GM19395 (cell line): ENCODE measurements at regions not wholly inside any gene's neighbourhood (a gene's known extent, or its start where the extent isn't known, plus 50 kb on each side); places are given as distances from the start of the nearest gene placed in this dataset.
"Not testable (repeated sequence)": the region's sequence is repeated elsewhere in the genome, so short reads cannot be mapped to it uniquely, and the experiment has no call there.

Experiments
- ATAC-seq: cut with Tn5 transposase; IDR thresholded peaks from one replicate; pipeline ENCODE4 v1.9.1; 2021; ENCODE audit warnings: mild to moderate bottlenecking, moderate library complexity; ENCODE audit not compliant: unreplicated experiment

DNA sequence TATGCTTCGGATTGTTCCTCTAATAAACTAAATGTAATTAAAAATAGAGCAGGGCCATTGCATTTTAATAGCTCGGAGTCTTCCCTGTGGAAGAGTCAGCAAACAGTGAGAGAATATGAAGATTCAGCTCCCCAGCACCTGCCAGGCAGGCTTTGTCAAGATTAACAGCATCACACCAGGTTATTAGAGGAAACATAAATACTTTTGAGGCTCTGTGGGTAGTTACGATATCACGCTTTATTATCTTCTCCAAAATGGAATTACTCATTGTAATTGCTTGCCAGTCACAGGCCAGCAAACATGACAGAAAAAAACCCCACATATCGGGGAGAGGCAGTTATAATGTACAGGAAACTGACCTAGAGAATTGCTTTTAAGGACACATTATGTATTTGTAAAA is 303.9 kb downstream of the CPS1 start:
- ATAC-seq, result no peak

DNA sequence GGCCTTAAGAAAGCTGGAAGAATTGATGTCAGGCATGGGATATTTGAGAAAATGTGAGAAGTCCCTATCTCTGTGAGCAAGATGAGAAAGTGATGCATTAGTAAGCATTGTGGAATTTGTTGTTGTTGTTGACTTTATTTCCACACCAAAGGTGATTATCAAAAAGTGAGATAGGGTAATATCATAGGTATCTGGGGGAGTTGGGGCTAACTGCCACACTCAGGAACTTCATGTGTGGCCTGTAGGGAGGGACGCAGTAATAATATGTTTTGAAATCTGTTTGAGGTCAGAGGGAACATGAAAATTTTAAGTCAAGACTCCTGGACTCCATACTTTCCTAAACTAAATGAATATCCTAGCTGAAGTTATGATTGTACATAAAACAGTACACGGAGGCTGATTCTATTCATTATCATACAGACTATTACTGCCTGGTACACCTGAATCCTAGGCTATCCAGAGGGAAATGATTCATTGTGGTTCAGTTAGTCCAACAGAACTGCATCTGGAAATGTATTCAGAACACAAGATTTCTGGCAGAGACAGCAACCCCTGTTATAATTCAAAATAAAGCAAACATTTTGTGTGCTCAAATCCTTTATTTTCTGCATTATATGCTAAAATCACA is 304.8 kb downstream of the CPS1 start:
- no peak for ATAC-seq

DNA sequence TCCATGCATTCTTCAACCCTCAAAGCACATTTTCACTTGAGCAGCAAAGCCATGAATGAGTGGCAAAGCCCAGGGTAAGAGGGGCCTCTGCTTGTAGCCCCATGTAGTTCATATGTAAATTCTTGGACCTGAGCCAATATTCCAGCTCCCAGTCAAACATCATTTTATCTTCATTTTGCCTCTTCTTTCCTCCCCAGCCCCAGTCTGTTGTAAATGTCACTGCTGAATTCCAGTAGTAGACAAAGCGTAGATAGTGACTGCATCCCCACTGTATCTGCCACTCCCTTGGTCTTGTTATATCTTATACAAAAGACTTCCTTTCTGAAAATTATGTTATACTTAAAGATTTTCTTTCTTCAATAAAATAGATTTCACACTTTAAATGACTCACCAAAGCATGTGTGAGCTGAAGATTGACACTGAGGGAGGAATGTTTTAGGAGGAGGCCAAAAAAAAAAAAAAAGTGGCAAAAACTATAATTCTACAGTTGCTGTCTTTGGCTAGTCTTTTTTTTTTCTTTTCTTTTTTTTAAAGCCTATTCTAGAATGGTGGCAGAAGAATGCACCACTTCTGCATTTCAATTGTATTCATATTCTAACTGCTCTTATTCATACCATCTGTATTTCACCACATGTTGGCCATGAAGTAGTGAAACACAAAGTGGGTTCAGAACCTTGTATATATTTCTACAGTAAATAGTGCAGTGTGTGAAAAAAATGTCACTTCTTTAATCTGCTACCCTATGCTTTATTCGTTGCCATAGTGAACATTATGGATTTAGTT is 306.1 kb downstream of the CPS1 start:
- ATAC-seq, result no peak

DNA sequence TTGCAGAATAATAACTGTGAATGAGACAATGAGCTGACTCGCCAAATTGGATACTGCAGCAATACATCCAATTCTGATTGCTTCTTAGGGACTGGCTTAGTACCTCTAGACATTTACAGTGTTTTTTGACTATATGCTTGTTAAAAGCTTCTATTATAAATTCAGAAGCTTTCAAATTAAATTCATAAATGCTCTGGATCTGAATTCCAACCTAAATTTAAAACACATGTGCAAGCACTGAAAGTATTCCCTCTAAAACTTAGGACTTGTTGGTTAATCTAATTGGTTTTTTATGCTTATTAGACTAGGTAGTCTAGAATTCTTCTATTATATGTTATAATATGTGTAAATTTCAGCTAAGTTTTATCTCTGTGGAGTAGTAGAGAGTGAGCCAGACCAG is 306.9 kb downstream of the CPS1 start:
- ATAC-seq, result no peak

DNA sequence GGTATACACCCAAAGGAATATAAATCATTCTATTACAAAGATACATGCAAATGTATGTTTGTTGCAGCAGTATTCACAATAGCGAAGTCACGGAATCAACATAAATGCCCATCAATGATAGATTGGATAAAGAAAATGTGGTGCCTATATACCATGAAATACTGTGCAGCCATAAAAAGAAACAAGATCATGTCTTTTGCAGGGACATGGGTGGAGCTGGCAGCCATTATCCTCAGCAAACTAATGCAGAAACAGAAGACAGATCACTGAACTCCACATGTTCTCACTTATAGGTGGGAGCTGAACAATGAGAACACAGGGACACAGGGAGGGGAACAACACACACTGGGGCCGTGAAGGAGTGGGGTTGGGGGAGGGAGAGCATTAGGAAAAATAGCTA is 315.2 kb downstream of the CPS1 start:
- ATAC-seq, result not testable (repeated sequence)

DNA sequence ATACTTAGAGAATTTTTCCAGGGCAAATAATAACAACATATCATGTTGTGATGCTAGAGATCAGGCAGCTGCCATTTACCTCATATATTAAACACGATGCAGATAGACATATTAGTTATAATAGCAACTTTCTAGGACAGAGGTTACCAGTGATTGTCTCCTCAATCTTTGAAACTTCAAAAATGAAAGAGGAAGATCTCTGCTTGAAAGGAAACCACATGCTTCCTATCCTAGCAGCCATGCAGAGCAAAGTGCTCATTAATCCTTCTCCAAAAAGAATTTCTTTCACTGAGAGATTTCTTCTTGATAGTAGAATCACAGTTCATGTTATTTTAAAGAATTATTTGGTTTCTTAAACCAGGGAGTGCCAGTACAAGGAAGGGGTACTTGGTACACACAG is 317.2 kb downstream of the CPS1 start:
- ATAC-seq, result no peak

DNA sequence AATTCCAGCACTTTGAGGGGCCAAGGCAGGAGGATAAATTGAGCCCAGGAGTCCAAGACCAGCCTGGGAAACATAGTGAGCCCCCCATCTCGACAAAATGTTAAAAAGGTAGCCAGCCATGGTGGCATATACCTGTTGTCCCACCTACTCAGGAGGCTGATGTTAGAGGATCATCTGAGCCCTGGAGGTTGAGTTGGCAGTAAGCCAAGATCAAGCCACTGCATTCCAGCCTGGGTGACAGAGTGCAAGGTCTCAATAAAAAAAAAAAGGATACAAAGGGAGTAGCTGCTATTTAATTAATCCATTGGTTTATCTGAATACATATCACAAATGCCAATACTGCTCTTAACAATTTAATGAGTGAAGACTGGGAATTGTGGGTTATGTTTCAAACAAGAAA is 327.8 kb downstream of the CPS1 start:
- no peak for ATAC-seq

DNA sequence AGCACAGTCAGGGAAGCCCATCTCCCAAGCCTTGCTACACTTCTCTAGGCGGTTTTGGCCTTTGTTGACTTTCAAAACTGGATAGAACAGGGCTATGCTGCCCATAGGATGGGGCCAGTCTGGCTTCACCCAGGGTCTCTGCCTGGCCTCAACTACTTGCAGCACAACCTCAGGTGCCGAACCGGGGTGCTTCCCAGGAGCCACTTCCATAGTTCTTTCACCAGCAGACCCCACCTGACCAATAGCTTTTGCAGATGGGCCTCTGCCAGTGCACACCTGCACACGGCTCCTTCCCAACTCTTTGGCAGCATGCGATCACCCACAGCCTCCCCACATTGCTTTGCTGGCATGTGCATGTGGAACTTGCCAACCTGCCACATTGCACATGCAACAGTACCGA is 331.6 kb downstream of the CPS1 start:
- no peak for ATAC-seq

DNA sequence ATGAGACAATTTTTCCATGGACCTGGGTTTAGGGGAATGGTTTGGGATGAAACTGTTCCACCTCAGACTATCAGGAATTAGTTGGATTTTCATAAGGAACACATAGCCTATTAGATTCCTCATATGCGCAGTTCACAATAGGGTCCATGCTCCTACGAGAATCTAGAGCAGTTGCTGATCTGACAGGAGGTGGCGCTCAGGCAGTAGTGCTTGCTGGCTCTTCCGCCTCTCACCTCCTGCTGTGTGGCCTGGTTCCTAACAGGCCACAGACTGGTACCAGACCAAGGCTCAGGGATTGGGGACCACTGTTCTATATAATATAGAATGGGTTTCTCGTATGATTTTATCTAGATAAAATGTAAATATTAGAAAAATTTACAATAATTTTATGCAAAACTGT is 338.7 kb downstream of the CPS1 start:
- no peak for ATAC-seq

DNA sequence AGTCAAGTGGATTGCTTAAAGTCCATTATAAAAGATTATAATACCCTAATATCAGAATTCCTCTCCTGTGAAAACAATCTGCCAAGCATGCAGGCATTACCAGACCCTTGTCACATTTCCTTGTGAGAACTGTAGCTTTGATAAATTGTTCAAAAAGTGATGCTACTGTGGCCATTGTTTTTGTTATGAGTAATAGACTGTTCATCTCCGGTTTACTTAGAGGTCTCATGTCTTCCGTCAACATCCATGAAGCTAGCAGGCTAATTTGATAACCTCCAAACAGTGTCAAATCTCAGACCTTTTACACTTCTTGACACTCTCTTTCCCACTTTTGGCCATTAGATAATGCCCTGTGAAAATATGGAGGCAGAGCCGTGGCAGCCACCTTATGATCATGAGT is 342.7 kb downstream of the CPS1 start:
- no peak for ATAC-seq

DNA sequence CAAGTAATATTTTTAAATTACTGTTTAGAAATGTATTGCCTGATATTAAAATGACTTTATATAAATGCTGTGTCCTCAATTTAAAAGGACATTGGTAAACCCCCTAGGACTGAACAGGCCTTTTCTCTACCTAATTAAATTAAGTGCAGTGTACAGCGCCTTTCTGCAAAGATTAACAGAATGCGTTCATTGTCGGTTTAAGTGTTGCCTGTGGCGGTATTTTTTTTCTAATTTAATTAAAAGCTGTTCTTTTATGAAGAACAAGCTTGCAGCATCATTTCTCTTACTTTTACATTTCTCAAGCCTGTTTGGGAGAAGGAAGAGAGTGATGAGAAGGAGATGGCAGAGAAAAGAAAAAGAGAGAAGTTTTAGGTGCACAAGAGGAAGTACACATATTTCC is 344.9 kb downstream of the CPS1 start:
- no peak for ATAC-seq

DNA sequence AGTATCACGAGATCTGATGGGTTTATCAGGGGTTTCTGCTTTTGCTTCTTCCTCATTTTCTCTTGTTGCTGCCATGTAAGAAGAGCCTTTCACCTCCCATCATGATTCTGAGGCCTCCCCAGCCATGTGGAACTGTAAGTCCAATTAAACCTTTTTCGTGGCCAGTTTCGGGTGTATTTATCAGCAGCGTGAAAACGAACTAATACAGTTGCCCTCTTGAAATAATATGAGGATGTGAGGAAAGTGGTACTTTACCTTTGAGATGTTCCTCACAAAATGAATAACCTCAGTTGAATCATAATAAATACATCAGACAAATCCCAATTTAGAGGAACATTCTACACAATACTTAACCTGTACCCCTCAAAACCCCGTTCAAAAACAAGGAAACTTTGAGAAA is 356.4 kb downstream of the CPS1 start:
- no peak for ATAC-seq

DNA sequence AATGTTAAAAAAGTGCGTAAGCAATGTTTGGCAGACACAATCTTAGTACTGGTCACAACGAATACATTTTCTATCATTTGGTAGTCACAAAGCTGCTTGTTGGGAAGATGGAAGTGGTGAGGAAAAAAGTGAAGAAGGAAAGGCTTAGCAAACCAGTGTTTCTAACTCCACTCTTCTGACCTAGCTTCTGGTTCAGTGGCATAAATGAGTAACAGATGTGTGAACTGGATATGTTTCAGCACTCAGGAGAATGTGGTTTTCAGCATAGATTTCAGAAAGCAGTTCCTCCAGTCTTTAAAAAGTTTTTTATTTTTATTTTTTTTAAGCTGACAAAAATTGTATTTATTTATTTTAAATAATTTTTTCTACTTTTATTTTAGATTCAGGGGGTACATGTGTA is 357.1 kb downstream of the CPS1 start:
- ATAC-seq, result no peak

DNA sequence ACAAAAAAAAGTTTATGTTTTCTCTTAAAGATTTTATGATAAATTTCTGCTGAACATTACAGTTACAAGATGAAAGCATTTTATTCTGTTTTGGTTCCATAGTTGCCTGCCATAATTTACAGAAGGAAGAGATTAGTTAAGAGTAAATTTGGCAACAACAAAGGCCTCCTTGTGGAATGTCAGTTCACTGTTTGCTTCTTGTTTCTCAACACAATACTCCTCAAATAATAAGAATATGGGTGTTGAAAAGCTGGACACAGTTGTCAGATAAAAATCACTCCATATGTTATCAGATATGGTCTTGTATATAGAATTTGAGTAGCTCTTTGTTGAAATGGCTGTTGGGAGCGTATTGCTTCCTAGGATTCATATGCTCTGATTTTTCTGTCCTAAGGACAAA is 359.5 kb downstream of the CPS1 start:
- ATAC-seq, result no peak

DNA sequence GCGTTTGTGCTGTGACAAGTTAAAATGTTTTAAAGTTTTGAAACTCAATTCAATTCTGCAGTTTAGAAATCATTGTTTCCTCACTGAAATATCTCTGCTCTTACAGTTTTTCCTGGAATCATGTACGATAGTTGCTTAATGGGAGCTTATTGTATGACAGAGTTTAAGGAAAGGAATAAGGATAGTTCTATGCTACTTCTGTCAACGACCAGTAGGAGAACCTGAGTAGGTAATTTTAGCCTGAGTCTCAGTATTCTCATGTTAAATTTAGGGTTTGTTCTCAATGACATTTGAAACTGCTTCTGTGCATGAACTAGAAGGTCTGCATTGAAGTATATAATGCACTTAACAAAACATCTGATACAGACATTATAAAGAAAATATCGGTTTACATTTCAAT is 361.1 kb downstream of the CPS1 start:
- no peak for ATAC-seq

DNA sequence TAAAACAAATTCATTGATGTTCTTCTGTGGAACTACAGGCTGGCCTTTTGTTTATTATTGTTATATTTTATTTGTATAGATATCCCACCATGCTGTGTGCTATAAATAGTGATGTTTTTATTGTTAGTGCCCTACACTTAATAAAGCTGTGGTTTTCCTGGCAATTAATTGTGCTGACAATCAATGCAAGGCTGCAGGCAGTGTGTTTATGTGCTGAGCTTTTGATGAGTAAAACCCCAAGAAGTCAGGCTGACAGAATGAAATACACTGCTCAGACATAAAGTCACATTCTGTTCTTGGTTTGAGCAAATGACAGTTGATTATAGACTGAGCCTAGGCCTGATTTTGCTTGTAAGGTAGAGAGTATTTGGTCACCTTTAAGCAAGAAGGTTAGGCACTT is 362.7 kb downstream of the CPS1 start:
- ATAC-seq, result no peak

DNA sequence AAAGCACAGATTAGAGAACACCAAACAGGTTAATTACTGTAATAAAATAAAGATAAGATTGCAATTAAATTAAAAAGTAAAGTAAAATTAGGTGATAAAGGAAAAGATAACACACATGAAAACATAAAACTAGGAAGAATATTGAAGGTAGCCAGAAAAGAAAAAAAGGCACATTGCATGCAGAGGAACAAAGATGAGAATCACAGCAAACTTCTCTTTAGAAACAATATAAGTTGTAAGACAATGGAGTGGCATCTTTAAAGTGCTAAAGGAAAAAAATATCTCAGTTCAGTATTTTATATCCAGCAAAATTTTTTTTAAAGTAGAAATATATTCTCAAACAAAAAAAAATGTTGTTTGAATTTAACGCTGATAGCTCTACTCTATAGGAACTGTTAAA is 366.0 kb downstream of the CPS1 start:
- no peak for ATAC-seq

DNA sequence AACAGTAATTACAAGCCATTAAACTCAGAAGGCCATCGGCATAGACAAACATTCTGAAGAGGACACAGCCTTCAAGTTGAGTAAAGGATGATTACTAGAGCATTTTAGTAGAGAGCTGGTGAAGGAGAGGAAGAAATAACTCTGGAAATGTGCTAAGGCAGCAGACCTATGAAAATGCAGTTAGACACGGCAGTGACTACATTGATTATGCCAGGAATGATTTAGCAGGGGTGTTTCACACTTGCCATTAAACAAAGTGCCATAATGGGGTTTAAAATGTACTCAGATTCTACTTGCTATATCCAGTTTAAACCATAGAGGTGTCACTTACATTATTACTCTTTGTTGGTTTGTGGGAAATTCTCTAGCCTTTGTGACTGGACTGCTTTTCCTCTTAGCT is 372.3 kb downstream of the CPS1 start:
- no peak for ATAC-seq

DNA sequence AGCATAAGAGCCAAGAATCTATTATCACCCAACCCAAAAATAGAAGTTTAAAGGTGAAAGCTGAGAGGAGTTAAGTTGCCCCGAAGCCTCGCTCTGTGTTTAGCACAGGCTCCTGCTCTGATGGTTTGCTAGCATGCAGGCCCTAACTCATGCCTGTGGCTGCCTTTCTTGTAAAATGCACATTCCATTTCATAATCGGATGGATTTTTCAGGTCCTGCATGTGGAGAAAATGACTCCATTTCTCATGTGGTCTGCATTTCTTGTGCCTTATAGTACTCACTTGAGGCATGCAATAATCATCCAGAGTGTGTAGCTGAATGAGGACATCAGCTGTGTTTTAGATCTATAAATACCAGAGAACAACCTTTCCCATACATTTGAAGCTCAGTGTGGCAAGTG is 381.8 kb downstream of the CPS1 start:
- ATAC-seq, result no peak

DNA sequence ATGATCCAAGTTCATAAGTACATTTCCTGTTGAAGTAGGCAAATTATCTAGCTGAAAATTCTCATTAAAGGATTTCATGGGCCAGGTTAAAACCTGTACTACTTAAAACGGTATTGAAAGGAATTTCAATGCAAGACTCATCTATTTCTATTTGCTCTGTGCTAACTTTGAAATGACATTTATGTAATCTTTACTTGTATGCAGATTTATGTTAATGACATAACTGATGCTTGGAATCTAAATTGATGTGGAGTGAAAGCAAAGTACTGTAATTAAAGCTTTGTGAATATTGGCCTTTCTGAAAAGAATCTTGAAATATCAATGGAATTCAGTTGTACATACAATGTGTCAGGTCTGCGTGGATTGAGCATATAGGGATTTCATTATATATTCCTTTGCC is 390.0 kb downstream of the CPS1 start:
- no peak for ATAC-seq

DNA sequence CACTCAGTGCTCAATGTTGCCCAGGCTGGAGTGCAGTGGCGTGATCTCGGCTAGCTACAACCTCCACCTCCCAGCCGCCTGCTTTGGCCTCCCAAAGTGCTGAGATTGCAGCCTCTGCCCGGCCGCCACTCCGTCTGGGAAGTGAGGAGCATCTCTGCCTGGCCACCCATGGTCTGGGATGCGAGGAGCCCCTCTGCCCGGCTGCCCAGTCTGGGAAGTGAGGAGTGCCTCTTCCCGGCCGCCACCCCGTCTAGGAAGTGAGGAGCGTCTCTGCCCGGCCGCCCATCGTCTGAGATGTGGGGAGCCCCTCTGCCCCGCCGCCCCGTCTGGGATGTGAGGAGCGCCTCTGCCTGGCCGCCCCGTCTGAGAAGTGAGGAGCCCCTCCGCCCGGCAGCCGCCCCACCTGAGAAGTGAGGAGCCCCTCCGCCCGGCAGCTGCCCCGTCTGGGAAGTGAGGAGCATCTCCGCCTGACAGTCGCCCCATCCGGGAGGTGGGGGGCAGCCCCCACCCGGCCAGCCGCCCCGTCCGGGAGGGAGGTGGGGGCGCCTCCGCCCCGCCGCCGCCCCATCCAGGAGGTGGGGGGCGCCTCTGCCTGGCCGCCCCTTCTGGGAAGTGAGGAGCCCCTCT is 394.1 kb downstream of the CPS1 start:
- not testable (repeated sequence) for ATAC-seq

DNA sequence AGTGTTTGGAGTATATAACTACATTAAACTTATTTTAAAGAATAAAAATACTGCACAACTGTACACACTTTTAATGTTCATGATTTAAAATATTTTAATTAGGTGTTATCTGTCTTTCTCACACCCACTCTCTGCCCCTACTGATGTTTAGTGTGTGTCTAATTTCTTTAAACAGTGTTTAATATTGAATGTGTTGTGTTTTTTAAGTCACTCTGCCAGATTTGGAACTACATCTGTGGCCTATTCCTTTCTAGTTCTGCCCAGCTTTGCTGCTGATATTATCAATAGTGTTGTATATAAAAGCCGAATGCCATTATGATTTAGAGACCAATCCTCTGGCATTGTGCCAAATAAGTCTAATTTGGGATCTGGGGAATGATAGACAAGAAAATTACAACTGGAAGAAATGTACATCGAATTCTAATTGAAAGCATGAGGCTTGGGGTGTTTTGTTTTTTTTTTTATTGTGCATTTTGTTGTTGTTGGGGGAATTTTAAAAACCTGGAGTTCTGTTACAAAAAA is 398.0 kb downstream of the CPS1 start:
- ATAC-seq, result no peak
